ENCODE measurements at regions not wholly inside any gene's neighbourhood (a gene's known extent, or its start where the extent isn't known, plus 50 kb on each side); places are given as distances from the start of the nearest gene placed in this dataset.

GRCh38 chr13:73683746-73684145, 450.5 kb downstream of the KLF12 start:
- no peaks in the 10 kb centered on the region for H3K27me3 ChIP-seq (ENCODE audit: control insufficient read depth, insufficient read depth, low read length)
- DNase-seq (ENCODE audit: low read depth) = no peak
- H3K4me3 ChIP-seq (ENCODE audit: low read depth, low read length) = no peak overlapping the region
- TF ChIP-seq CTCF (IDR thresholded peaks at IDR 0.05; ENCODE audit: insufficient read depth, low read length, severe bottlenecking) = no peak
- no peak for FAIRE-seq
- no peaks in the 10 kb centered on the region for H3K36me3 ChIP-seq (ENCODE audit: control insufficient read depth, insufficient read depth, low read length)

- no peak for FAIRE-seq
These were observed 452.4 kb downstream of the KLF12 start for GRCh38 chr13:73681779-73682178.

GRCh38 chr13:73681015-73681414, 453.2 kb downstream of the KLF12 start:
- TF ChIP-seq CTCF (IDR thresholded peaks at IDR 0.05; ENCODE audit: insufficient read depth, low read length, severe bottlenecking) = no peak
- no peaks in the 10 kb centered on the region for H3K36me3 ChIP-seq (ENCODE audit: control insufficient read depth, insufficient read depth, low read length)
- DNase-seq (ENCODE audit: low read depth) (no peak), FAIRE-seq (no peak)
- H3K27me3 ChIP-seq (ENCODE audit: control insufficient read depth, insufficient read depth, low read length) = no peaks in the 10 kb centered on the region
- no peak overlapping the region for H3K4me3 ChIP-seq (ENCODE audit: low read depth, low read length)

More at GRCh38 chr13:73681779-73682178, 452.4 kb downstream of the KLF12 start:
- no peak overlapping the region for H3K4me3 ChIP-seq (ENCODE audit: low read depth, low read length)
- no peak for DNase-seq (ENCODE audit: low read depth)
- no peaks in the 10 kb centered on the region for H3K36me3 ChIP-seq (ENCODE audit: control insufficient read depth, insufficient read depth, low read length)
- no peaks in the 10 kb centered on the region for H3K27me3 ChIP-seq (ENCODE audit: control insufficient read depth, insufficient read depth, low read length)
- TF ChIP-seq CTCF (IDR thresholded peaks at IDR 0.05; ENCODE audit: insufficient read depth, low read length, severe bottlenecking) = no peak

- DNase-seq (ENCODE audit: low read depth) = peak; percentile 99
- no peaks in the 10 kb centered on the region for H3K36me3 ChIP-seq (ENCODE audit: control insufficient read depth, insufficient read depth, low read length)
- TF ChIP-seq CTCF (IDR thresholded peaks at IDR 0.05; ENCODE audit: insufficient read depth, low read length, severe bottlenecking) = no peak
- H3K27me3 ChIP-seq (ENCODE audit: control insufficient read depth, insufficient read depth, low read length) = no peaks in the 10 kb centered on the region
- no peak overlapping the region for H3K4me3 ChIP-seq (ENCODE audit: low read depth, low read length)
- peak; percentile 55 for FAIRE-seq
These were observed 457.1 kb downstream of the KLF12 start for GRCh38 chr13:73677048-73677601.

GRCh38 chr13:73676550-73677047, 457.6 kb downstream of the KLF12 start:
- no peak for FAIRE-seq
- no peak for DNase-seq (ENCODE audit: low read depth)
- H3K4me3 ChIP-seq (ENCODE audit: low read depth, low read length) = no peak overlapping the region
- H3K36me3 ChIP-seq (ENCODE audit: control insufficient read depth, insufficient read depth, low read length) = no peaks in the 10 kb centered on the region
- no peak for TF ChIP-seq CTCF (IDR thresholded peaks at IDR 0.05; ENCODE audit: insufficient read depth, low read length, severe bottlenecking)
- H3K27me3 ChIP-seq (ENCODE audit: control insufficient read depth, insufficient read depth, low read length) = no peaks in the 10 kb centered on the region

- FAIRE-seq (no peak), DNase-seq (ENCODE audit: low read depth) (no peak)
- H3K36me3 ChIP-seq (ENCODE audit: control insufficient read depth, insufficient read depth, low read length) = no peaks in the 10 kb centered on the region
- TF ChIP-seq CTCF (IDR thresholded peaks at IDR 0.05; ENCODE audit: insufficient read depth, low read length, severe bottlenecking) = no peak
- no peak overlapping the region for H3K4me3 ChIP-seq (ENCODE audit: low read depth, low read length)
- H3K27me3 ChIP-seq (ENCODE audit: control insufficient read depth, insufficient read depth, low read length) = no peaks in the 10 kb centered on the region
These were observed 458.4 kb downstream of the KLF12 start for GRCh38 chr13:73675821-73676220.
